Activated CD4-positive, alpha-beta T cell treated with anti-CD3 and anti-CD28 coated beads, Interleukin-2, Interleukin-4, amounts not matched to agents 100 ng/mL and 50 ng/mL, durations not matched to agents 16 hours and 8 hours (primary cell): ENCODE measurements at regions not wholly inside any gene's neighbourhood (a gene's known extent, or its start where the extent isn't known, plus 50 kb on each side); places are given as distances from the start of the nearest gene placed in this dataset.

Experiments used
- DNase-seq: peaks from one replicate; pipeline ENCODE4 v3.0.0-alpha.2; 2020; ENCODE audit warnings: low spot score

DNA sequence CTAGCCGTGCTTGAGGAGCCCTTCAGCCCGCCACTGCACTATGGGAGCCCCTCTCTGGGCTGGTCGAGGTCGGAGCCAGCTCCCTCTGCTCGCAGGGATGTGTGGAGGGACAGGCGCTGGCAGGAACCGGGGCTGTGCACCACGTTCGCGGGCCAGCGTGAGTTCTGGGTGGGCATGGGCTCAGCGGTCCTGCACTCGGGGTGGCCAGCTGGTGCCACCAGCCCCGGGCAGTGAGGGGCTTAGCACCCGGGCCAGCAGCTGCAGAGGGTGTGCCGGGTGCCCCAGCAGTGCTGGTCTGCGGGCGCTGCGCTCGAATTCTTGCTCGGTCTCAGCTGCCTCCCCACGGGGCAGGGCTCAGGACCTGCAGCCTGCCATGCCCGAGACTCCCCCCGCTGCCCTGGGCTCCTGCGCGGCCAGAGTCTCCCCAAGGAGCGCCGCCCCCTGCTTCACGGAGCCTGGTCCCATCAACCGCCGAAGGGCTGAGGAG, 90.8 kb upstream of the NRG3 start:
- DNase-seq: no peak

- DNase-seq: no peak
Observed at GRCh38 chr10:81792729-81793128, 82.3 kb upstream of the NRG3 start.

DNA sequence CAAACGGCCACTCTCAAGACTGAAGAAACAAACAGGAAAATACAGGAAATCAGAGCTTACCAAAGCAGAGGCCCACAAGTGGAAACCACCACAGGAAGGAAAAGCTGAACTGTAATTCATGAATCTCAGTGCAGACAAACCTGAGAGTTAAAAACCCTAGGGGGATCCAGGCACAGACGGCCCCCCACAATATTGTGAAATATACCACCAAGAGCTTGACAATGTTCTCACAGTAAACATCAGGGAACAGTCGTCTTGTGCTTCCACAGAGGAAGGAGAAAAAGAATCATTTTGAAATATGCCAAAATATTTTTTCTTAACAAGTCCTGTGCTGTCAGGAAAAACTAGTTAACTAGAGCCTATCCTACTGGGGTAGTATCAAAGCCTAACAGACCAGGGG, 68.2 kb upstream of the NRG3 start:
- no peak for DNase-seq

DNA sequence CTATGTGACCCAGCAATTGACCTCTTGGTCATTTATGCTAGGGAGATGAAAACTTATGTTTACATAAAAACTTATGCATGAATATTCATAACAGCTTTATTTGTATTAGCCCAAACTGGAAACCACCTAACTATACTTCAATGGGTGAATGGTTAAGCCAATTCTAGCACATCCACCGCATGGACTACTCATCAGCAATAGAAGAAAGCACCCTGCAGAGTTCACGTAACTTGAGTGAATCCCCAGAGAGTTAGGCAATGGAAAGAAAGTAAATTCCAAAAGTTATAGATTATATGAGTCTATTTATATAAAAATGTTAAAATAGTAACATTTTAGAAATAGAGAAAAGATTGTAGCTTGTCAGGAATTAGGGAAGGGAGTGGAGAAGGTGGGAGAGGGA, 60.2 kb upstream of the NRG3 start:
- DNase-seq: no peak

GRCh38 chr10:81817596-81818170, 57.3 kb upstream of the NRG3 start:
- DNase-seq: no peak

DNA sequence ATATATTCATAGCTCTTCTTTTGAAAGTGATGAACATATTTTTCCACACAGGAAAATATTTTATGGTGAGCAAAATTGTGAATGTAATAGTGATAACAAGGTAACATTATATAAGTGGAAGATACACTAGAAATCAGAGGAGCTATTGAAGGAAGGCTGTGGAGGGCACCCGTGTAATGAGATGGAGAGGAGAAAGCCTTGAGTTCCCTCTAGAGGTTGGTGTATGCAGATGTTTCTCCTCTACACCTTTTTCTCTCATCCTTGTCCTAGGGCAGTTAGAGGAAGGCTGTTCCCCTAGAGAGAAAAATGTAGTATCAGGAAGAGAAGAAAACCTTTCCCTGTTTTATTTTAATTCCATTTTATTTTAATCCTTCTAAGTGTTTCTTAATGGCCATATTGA, 54.6 kb upstream of the NRG3 start:
- DNase-seq: no peak
